ENCODE measurements at regions not wholly inside any gene's neighbourhood (a gene's known extent, or its start where the extent isn't known, plus 50 kb on each side); places are given as distances from the start of the nearest gene placed in this dataset.

- DNase-seq, result peak; percentile 90
Measured at GRCh38 chr6:40714576-40715564, 127.7 kb upstream of the LRFN2 start.

GRCh38 chr6:40714143-40714542 is 127.0 kb upstream of the LRFN2 start:
- no peak for DNase-seq

DNA sequence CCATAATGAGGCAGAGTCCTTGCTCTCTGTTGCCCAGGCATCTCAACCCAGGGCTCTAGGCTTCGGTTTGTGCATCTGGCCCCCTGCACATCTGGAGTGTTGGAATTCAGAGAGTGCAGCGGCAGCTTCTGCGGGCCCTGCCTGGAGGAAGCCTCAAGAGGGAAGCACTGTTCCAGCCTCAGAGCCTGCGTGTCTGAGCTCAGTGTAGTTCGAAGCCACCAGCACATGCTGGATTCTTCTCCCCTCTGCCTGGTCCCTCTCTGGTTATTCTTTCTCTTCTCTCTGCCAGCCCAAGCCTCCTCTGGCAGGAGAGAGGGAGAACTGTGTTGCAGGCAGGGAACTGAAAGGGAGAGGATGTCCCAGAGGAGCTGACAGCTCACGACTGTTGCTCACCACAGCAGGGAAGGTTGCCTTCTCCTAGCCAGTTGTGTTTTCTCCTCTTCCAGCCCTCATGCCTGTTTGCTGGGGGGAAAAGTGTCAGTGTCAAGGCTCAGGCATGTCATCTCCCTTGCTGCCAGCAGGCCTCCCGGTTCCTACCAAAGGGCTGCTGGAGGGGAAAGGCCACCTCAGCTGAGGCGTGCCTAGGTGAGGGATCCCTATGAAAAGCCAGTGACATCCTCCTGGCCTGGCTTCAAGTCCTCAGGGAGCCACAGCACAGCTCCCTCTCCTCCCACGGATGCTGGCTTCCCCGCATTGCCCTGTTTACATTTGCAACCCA is 126.0 kb upstream of the LRFN2 start:
- DNase-seq, result no peak

- peak; percentile 63 for DNase-seq
Measured at GRCh38 chr6:40710626-40711330, 123.6 kb upstream of the LRFN2 start.

DNA sequence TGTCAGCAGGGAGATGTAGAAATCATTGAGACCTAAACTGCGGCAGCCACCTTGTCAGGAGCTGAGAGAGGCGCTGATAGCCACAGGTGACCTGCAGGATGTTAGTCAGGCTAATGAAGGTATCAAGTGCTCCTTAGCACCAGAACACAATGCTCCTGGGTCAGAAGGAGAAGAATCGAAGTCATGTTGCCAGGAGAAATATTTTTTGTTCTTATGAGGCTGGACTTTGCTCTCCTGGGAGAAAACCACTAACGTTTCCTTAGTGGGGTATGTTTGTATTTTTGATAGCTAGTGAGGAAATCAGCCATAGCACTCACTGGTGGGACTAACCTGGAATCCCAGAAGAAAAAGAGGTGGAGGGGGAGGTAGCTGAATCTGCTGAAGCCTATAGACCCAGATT is 120.9 kb upstream of the LRFN2 start:
- DNase-seq, result no peak

- no peak for DNase-seq
Measured at GRCh38 chr6:40706178-40706577, 119.0 kb upstream of the LRFN2 start.

DNA sequence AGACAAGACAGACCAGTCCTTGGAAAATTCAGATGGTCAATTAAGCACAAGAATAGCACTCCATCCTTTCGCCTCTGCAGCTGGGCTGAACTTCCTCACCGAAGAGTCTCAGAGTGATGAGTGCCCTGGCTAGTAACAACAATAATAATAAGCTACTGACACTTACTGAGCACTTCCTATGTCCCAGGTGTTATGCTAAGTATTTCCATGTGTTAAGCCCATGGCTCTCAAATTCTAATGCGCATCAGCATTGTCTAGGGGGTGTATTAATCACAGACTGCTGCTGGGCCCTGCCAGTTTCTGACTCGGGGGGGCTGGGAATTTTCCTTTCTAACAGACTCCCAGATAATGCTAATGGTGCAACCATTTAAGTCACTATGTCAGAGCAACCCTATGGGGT is 118.2 kb upstream of the LRFN2 start:
- DNase-seq, result no peak

- DNase-seq, result no peak
Measured at GRCh38 chr6:40701352-40702007, 114.3 kb upstream of the LRFN2 start.

GRCh38 chr6:40700006-40700580 is 112.9 kb upstream of the LRFN2 start:
- no peak for DNase-seq

DNA sequence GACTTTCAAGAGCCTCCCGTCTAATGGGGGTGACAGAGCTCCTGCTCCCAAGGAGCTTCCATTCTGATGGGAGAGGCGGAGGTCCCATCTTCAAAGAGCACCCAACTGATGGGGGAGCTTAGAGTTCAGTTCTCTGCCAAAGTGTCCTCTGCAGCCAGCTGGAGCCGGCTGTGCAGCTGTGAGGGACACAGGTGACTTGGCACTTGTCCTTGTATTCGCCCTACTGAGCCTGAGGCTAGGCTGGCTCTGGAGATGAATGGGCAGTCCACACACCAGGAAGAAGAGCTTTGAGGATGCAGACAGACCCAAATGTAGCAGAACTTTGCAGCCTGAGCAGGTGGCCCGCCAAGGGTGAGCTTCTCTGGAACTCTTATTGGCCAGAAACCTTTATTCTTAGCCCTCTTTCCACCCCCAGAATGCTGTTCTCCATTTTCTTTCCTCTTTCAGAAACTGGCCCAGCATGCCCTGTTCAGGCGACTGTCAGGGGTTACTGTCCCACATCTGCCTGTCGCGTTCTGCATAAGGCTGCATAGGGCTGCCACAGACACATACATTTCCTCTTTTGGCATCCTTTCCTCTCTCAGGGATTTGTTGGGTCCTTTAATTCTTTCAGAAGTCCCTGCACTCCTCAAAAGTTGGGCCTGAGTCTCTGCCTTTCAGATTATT is 108.7 kb upstream of the LRFN2 start:
- DNase-seq, result peak; percentile 23

DNA sequence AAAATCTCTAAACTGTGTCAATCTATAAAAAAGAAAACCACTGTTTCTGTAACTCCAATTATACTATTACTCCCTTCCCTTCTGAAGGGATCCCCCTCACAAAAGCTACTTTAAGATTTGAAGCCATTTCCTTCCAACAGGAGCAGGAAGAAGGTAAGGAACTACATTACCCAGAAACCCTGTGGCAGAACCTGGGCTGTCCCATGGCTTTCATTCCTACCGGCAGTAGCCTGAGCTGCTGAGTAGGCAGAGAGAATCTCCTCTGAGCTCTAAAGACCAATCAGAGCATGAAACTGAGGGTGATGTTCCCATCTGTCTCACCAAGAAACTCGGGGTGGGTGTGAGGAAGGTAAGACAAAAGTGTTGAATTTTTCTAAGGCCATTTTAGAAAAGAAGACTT is 108.0 kb upstream of the LRFN2 start:
- DNase-seq, result no peak

- DNase-seq, result no peak
Measured at GRCh38 chr6:40693768-40694167, 106.6 kb upstream of the LRFN2 start.

- DNase-seq, result no peak
Measured at GRCh38 chr6:40692337-40692736, 105.2 kb upstream of the LRFN2 start.

GRCh38 chr6:40689185-40689584 is 102.0 kb upstream of the LRFN2 start:
- DNase-seq, result no peak

DNA sequence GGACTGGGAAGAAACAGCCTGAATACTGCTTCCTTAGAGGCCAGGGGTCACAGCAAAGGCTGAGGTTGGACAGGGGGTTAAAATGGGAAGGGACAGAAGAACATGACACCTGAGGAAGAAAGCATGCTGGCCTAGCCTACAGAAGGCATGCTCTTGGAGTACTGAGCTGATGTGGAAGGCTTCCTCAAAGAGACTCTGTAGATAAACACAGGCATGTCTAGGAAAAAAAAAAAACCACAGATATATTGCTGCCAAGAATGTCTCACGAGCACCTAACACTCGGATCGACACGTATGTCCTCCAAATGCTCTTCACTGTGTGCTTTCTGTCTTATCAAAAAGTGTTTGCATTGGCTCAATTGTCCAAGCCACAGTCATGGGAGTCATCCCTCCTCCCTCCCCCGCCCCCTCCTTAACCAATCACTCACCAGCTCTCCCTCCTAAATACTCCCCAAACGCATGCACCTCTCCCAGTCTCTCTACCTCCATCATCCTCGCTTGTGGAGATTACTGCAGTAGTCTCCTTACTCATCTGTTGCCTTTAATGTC is 101.1 kb upstream of the LRFN2 start:
- no peak for DNase-seq

- DNase-seq, result no peak
Measured at GRCh38 chr6:40685862-40686261, 98.7 kb upstream of the LRFN2 start.

DNA sequence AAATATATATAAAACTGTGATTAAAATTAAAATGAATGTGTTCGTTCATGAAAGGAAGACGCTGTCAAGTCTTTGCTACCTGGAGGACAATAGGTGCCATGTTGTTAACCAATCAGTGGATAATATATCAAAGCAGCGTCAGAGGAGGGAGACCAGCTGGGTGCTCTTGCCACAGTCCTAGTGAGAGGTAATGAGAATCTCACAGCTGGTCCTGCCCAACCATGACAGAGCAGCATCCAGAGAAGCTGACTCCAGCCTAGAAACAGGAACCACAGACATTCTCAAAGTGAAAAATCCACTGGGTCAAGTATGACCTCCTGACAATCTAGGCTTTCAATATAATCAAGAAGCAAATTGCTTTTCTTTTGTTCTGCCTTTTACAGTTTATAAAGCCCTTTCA is 94.5 kb upstream of the LRFN2 start:
- DNase-seq, result no peak

- no peak for DNase-seq
Measured at GRCh38 chr6:40678941-40679340, 91.8 kb upstream of the LRFN2 start.

- DNase-seq, result peak; percentile 6
Measured at GRCh38 chr6:40674170-40674569, 87.0 kb upstream of the LRFN2 start.

DNA sequence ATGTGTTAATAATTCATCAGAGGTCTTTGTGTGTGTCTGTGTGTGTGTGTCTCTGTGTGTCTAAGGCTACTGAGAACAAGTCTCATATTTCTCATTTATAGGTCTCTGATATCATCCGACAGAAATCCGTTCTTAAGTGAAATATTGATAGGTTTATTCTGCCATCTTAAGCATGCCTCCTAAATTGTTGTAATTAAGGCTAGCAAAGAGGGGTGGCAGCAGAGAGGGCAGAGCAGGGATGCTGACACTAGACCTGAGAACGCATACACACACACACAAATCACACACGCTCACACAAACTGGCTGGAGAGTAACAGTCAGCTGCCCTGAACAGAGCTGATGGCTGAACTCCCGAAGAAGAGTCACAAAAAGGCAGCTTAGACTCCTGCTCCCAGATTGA is 84.9 kb upstream of the LRFN2 start:
- DNase-seq, result peak; percentile 57

DNA sequence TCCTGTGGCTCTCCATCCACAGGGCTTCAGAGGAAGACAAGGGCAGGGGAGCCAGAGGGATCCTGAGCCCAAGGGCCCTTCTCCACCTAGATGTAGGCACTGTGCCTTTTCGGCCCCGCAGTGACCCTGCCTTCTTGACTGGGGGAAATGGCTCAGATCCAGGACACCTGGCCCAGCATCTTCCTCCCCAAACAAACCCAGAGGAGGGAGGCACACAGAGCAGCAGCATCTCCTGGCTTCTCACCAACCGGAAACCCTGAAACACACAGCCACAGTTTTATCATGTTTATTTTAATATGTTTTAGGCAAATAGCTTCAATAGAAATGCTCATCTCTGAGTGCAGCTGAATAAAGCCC is 84.5 kb upstream of the LRFN2 start:
- DNase-seq, result peak; percentile 63
